ENCODE measurements at regions not wholly inside any gene's neighbourhood (a gene's known extent, or its start where the extent isn't known, plus 50 kb on each side); places are given as distances from the start of the nearest gene placed in this dataset.
"Not testable (repeated sequence)": the region's sequence is repeated elsewhere in the genome, so short reads cannot be mapped to it uniquely, and the experiment has no call there.

DNA sequence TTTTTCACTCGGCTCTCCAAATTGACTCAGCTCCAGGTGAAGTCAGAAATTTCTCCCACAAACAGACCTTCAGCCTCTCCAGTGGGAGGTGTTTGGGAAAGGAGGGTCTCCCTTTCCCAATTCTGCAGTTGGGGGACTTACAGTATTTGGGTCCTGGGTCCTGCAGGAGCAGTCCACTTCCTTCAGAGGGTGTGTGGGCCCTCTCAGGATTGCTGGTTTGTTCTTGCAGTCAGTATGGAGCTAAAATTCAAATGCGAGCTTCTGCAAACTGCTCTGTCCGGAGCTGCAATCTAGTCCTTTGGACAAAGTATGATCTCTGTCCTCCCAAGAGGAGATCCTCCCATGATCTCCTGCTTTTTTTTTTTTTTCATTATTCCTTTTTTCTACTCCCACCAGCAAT is 87.9 kb upstream of the MSTN start:
- no peak for DNase-seq

DNA sequence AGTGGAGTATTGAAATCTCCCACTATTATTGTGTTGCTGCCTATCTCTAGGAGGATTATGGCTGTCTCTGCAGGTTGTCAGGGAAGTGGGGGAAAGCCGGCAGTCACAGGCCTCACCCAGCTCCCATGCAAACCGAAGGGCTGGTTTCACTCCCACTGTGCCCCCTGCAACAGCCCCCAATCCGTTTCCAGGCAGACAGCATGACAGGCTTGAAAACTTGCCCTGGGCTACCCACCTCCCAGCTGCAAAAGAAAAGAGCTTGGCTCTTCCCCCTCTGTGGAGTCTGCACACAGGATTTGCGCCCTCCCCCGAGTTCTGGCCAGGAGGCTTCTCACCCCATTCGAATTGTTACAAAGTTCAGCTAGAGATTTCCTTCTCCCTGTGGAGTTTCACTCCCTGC is 87.4 kb upstream of the MSTN start:
- no peak for DNase-seq

DNA sequence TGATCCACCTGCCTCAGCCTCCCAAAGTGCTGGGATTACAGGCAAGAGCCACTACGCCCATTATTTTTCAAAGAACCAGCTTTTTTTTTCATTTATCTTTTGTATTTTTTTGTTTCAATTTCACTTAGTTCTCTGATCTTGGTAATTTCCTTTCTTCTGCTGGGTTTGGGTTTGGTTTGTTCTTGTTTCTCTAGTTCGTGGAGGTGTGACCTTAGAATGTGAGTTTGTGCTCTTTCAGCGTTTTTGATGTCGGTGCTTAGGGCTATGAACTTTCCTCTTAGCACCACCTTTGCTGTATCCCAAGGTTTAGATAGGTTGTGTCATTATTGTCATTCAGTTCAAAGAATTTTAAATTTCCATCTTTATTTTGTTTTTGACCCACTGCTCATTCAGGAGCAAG is 86.7 kb upstream of the MSTN start:
- no peak for DNase-seq

DNA sequence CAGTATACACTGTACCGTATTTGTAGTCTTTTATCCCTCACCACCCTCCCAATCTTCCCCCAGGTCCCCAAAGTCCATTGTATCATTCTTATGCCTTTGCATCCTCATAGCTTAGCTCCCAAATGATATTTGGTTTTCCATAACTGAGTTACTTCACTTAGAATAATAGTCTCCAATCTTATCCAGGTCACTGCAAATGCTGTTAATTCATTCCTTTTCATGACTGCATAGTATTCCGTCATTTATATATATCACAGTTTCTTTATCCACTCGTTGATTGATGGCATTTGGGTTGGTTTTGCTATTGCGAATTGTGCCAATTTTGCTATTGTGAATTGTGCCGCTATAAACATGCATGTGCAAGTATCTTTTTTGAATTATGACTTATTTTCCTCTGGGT is 83.6 kb upstream of the MSTN start:
- not testable (repeated sequence) for DNase-seq

DNA sequence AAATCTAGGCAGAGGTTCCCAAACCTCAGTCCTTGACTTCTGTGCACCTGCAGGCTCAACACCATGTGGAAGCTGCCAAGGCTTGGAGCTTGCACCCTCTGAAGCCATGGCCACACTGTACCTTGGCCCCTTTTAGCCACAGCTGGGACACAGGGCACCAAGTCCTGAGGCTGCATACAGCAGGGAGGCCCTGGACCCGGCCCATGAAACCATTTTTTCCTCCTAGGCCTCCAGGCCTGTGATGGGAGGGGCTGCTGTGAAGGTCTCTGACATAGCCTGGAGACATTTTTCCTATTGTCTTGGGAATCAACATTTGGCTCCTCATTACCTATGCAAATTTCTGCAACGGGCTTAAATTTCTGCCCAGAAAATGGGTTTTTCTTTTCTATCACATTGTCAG is 77.9 kb upstream of the MSTN start:
- not testable (repeated sequence) for DNase-seq

DNA sequence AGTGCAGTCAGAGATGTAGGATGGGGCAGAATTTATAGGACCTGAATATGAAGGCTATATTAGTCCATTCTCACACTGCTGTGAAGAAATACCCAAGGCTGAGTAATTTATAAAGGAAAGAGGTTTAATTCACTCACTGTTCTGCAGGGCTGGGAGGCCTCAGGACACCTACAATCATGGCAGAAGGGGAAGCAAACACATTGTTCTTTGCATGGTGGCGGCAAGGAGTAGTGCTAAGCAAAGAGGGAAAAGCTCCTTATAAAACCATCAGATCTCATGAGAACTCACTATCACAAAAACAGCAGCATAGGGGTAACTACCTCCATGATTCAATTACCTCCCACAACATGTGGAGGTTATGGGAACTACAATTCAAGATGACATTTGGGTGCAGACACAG is 76.8 kb upstream of the MSTN start:
- DNase-seq: no peak

DNA sequence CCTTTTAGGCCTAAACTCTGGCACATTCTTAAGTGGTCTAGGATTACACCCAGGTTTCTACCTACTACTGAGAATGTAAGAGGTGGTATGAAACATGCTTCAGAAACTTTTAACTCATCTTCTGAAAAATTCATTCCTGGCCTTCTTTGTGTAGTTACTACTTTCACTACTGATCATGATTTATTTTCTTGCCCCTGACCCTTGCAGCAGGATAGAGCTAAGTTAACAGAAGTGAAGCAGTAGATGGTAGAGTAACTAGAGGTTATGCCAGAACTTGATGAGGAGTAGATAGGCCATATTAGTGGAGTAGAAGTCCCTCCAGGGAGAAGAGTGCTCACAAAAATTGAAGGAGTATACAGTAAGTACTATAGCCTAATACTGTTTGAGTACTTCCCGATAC is 75.5 kb upstream of the MSTN start:
- DNase-seq: no peak

DNA sequence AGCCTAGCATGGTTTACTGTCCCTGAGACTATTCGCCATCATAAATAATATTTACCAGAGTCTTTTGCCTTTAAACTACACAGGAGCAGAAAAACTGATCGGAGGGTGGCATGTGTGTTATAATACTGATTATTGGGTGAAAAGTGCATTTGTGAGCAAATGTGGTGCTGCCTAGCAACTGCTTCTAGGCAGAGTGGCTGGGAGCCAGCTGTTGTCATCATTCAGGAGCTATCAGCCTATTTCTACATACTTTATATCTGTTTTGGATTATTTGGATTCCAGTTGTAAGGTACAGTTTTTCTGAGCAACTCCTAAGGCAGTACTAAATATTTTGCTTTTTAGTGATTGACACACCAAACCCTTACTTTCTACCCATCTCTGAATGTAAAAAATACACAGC is 75.0 kb upstream of the MSTN start:
- DNase-seq: no peak

DNA sequence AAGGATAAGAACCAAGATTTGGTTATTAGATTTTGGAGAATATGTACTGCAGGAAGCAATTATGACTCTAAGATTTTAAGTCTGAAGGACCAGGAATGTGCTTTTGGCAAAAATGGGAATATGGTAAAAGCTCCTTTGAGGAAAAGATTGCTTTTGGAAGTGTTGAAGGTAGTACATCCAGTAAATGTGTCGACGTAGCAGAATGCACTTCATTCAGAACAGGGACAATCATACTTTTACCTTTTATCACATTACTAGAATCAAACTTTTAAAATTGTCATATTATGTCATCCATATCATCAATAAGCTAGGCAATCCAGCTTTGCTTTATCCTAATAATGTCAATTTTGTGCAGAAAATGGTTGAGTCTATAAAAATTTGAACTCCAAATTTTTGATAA is 74.3 kb upstream of the MSTN start:
- DNase-seq: no peak

DNA sequence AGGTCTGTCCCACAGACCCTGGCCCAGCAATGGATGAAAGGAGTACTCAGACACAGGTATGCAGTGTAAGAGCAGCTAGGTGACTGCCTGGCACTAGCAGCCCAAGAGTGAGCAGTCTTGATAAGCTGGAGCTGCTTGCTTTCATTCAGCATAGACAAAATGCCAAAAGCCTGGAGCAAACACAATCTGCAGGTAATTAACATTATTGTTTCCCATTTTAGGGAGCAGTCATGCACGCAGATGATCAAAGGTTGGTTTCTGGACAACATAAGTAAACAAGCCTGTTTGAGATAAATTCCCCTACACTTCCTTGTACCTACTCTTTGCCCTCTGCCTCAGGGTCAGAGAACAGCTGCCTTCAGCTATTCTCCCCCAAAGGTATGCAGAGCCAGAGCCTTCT is 73.7 kb upstream of the MSTN start:
- DNase-seq: no peak

DNA sequence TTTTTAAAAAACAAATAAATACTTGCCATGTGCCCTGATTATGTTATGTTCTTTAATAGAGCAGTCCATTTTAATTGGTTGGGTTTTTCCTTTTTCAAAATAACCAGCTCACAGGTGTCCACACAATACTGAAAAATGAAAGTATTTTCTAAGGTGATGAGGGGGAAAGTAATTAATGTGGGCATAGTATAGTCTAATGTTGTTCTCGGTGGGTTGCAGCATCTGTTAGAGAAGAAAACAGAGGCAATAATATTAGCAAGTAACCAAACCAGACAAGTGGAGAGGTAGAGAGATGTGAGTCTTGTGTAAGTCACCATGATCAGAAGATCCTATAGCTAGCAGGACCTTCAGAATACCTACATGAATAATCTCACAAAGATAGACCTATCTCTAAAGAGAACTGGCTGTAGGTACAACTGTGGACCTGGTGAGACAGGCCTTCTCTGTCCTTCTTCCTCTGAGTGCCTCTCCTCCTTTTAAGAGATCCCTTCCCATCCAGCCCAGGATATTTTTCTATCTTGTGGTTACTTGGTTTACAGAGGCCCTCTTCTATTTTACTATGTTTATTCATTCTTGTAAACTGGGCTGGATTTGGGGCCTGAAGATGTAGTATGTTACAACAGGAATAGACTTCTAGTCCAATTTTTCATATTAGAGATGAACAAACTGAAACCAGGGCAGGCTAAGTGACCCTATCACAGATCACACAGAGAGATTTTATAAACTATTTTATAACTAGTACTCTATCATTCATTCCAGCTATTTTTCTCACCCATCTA is 67.1 kb upstream of the MSTN start:
- DNase-seq: no peak

DNA sequence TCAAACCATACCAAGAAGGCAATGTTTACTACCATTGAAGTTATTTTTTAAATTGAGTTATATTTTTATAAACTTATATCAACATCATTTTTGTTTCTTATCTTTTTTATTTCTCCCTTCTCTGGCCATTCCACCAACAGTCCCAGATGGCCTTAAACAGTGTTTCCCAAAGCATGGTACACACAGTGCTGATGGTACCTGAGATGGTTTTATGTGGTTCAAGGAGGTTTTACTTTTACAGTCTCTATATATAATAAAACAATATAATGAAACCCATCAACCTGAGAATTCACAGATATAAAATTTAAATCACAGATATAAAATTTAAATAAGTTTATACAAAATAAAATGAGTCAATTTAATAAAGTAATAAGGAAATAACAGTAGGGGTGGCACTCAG is 65.1 kb upstream of the MSTN start:
- no peak for DNase-seq

DNA sequence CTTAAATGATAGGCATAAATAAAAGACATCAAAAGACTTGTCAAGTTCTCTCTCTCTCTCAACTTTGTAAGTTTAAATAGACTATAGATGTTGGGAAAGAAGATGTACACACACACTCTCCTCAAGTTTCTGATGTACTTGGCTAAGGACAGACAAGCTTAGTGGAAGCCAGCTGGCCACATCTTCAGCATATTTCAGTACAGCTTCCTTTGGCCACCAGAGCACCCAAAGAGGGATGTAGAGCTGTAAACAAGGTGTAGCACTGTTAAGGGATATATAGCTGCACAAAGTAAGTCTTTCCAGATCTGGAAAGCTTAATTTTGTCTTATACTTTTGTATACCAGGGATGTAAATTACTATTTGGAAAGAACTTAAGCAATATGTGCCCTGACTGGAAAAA is 64.3 kb upstream of the MSTN start:
- DNase-seq: no peak

DNA sequence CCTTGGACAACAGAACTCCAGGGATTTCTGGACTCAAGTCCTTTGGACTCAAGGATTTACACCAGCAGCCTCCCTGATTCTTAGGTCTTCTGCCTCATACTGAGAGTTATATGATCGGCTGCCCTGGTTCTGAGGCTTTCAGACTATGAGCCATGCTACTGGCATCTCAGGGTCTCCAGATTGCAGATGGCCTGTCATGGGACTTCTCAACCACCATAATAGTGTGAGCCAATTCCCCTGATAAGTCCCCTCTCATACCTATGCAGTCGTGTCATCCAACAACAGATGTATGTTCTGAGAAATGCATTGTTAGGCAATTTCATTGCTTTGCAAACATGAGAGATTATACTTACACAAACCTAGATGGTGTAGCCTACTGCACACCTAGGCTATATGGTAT is 61.4 kb upstream of the MSTN start:
- DNase-seq: no peak

DNA sequence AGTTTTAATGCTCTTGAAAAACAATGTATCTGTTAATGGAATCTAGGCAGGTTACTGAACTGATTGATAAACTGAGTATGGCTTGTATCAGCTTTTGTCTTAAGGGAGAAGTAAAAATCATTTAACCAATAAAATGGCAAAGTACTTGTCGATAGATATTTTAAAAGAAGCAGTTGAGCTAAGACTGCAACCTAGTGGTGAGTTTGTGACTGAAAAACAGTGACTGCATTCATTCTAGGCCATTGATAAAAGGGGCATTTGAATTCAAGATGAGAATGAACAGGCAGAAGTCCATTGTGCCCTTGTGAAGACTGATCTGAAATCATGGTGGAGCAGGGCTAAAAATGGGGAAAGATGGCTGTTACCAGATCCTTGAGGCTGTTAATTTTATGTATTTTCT is 59.4 kb upstream of the MSTN start:
- no peak for DNase-seq

DNA sequence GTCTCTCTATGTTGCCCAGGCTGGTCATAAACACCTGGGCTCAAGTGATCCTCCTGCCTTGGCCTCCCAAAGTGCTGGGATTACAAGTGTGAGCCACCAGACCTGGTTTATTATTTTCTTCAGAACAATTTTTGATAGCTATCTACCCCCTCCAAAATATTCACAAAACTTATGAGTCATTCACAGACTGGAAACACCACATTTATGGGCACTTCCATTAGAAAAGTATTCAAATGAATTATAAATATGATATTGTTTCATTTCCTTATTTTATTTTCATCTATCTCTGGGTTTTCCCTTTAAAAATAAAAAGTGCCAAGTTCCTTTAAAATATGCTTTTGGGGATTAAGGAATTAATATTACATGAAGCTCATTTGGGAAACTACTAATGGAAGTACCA is 58.8 kb upstream of the MSTN start:
- DNase-seq: no peak

DNA sequence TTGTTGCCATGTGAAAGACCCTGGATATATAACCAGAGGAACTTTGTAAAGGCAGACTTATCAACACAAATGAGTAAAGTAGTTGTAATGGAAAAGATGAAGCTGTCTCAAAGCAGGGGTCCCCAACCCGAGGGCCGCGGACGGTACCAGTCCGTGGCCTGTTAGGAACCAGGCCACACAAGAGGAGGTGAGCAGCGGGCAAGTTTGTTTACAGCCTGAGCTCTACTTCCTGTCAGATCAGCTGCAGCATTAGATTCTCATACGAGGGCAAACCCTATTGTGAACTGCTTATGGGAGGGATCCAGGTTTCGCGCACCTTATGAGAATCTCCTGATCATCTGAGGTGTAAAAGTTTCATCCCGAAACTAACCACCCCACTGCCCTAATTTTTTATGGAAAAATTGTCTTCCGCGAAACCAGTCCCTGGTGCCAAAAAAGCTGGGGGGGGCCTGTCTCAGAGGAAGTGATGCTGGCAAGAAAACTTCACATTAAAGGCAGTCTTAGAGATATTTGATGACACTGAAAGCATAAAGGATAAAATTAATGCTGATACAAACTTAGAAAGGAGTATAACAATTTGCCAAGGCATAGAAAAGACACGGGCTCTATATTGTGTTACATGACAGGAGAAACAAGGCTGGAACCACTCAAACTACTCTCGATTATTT is 57.5 kb upstream of the MSTN start:
- no peak for DNase-seq

DNA sequence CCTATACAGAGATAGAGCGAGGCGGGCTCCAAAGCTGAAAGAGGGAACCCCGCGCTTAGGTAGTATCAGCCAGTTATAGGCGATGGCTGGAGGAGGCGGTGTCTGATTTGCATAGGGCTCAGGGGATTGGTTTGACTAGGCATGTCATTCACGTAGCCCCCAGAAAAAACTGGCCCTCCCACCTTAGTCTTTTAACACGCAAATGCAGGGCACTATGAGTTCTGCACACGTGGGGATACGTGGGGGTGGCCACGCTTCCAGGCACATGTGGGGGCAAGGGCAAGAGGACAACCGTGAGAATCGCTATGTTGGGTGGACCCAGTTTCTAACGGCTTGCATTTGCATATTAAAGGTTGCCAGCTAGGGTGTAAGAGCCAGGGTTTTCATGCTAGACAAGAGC is 56.7 kb upstream of the MSTN start:
- peak; percentile 30 for DNase-seq

DNA sequence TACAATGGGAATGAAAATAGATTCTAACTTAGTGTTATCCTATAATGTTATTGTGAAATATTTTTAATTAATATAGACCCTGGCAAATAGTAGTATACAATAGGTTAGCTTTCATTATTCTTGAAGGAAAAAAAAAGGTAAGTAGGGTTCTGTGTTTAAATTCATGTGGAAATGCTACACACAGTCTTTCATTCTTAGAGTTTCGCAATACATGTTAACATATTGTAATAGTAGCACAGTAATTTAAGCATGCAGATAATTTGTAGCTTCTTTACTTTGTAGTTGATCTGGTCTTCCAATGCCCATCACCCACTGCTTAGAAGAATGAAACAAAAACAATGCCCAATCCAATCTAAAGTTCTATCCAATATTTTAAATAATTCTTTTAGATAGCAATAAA is 54.8 kb upstream of the MSTN start:
- DNase-seq: no peak

DNA sequence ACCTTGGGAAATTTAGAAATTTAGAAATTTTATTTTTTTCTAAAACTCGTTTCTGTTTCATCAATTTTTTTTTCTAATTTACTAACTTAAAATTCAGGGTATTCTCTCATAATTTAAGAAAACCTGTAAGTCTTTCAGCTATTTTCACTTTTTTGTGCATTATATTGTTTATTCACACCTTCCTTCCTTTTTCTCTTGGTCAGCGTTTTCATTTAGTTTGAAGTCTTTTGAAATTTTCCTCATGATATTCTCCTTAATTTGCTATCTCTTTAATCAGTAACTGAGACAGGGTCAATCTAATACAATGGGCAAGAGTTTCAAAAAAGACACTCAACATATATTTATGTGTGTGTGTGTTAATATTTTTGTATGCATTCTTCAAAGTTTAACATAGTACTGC is 50.5 kb upstream of the MSTN start:
- DNase-seq: no peak

Measured in occipital lobe (tissue), 1 donor.